Cerebellar nuclear complex (tissue), 1 donor: ENCODE measurements at regions not wholly inside any gene's neighbourhood (a gene's known extent, or its start where the extent isn't known, plus 50 kb on each side); places are given as distances from the start of the nearest gene placed in this dataset.

ENCODE experiments used
- DNase-seq, 2 experiments: peaks; one replicate each; lab custom pipeline; 2025; lab: John Stamatoyannopoulos, UW

GRCh38 chr11:92276773-92277172, 52.2 kb downstream of the FAT3 start:
- DNase-seq, result no peak

DNA sequence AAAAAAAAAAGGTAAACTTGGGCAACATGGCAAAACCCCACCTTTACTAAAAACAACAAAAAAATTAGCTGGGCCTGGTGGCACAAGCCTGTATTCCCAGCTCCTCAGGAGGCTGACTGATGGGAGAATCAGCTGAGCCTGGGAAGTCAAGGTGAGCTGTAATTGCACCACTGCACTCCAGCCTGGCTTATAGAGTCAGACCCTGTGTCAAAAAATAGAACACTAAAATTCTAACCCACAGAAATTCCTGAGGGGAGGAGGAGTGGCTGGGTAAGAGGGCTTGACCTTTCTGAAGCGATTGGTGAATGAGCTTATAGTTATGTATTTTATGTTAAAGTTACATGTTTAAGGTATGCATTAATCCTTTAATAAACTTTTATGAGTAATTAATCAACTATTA, 53.3 kb downstream of the FAT3 start:
- DNase-seq, result no peak

DNA sequence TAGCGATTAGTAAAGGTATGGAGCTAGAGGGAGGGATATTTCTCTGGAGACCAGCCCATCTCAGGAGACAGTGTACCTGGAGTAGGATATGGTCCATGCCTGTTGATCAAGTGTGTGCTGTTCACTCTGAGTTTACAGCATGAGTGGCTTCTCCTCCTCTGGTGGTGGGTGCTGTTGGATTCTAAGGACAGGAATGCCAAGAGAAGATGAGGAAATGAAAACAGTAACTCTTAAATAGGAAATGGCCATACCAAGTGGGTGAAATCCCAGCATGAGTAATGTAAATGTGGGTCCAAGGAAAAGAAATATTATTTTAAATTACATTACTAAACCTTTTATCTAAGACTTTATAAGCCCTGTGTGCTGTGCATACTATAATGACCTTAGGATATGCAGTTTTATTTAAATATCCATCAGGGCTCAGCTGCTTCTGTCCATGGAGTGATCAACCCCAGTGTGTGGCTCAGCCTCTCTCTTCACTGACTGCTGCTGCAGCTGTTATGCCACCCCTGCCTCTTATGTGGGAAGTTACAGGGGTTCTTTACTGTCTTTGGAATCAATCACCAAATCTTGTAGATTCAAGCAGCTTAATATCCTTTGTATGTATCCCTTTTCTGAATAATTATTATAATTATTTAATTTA, 54.3 kb downstream of the FAT3 start:
- DNase-seq, result no peak

DNA sequence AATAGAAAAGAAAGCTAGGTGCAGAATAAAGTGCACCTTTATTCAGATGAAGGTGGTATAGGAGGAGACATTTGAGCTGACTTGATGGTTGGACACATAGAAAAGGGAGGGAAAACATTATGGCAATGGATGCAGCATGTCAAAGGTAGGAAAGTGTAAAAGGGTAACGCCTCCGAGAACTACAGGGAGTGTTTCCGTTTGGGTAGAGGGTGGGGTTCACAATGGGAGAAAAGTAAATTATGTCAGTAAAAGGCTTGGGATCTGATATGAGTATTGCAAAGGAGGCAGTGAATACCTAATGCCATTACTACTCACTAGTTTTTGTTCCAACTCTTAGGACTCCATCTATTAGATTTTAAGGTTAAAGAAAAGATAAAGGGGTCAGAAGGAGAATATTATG, 59.5 kb downstream of the FAT3 start:
- no peak for DNase-seq

GRCh38 chr11:92284558-92284957, 59.9 kb downstream of the FAT3 start:
- DNase-seq, result no peak

- no peak for DNase-seq
These were observed 61.2 kb downstream of the FAT3 start for GRCh38 chr11:92285776-92286175.

- no peak for DNase-seq
These were observed 62.1 kb downstream of the FAT3 start for GRCh38 chr11:92286709-92287108.

- DNase-seq, result no peak
These were observed 70.8 kb downstream of the FAT3 start for GRCh38 chr11:92295175-92296137.

DNA sequence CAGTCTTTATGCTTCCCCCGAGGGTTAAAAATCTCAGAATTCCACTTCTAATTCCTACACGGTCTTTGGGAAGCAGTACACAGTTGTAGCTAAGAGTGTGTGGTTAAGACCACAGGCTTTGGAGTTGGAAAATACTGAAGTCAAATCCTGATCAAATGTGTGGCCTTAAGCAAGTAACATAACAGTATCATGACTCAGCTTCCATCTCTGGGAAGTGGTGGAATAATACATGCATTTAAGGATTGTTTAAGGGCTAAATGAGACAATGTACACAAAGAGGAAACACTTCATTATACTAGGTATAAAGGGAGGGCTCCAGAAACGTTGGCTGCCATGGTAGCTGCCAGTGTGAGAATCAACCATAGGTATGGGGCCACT, 71.5 kb downstream of the FAT3 start:
- no peak for DNase-seq

DNA sequence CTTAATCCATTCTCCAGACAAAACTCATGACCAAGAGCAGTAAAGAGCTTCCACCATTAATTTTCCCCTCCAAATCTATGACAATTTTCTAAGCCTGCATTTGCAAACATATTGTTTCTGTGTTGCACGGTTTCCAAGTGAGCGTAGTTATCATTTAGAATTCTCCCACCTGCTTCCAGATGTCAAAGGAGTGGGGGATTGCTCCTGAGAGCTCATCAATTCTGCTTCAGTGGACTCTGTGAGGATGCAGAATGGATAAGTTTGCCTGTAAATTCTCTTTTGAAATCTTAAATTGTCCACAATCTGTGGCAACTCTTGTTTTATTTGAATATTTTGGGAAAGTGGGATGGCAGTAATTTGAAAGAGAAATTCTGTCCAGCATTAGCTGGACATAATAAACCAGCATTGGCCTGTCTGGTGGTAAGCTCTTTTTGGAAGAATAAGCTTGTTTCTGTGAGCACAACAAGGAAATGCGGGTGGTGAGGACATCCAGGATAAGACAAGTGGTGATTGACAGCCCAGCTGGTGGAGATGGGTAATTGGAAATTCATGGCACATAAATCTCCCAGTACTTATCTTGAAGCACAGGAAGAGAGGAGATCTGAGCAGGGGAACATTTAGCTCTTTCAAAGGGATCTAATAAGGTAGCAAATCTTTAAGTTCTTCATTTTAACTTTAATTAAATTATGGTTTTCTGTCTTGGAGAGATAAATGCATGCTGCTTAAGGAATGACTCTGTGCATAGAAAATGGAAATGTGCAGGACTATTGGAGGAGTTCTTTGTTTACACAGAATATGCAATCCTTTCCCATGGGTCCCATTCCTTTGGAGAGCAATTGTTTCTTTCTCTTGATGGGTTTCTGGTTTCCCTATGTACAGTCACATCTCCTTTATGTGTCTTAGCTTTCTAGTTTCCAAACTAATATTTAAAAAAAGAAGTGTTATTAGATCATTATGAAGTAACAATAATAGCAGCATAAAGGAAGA, 73.2 kb downstream of the FAT3 start:
- no peak for DNase-seq

- no peak for DNase-seq
These were observed 76.3 kb downstream of the FAT3 start for GRCh38 chr11:92300876-92301275.

GRCh38 chr11:92302770-92303169, 78.2 kb downstream of the FAT3 start:
- DNase-seq, result no peak

GRCh38 chr11:92304271-92304670, 79.7 kb downstream of the FAT3 start:
- no peak for DNase-seq

DNA sequence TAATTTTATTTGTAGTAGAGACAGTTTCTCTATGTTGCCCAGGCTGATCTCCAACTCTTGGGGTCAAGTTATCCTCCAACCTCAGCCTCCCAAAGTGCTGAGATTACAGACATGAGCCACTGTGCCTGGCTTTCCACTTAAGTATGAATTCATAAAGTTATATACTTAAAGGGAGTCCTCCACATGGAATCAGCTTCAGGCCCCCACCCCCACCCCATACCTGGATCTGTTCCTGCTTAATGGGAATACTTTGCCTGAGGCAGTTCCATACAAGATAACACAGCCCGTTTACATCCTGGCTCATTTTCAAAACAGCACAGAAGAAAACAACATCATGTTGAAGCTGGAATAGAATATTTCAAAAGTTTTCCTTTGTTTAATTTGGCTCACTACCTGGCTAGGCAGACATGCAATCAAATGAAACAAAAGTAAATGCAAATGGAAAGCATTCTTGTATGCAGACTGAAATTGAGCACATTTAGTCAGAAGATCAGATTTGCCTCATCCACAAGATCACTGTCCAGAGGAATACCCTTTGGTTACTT, 82.4 kb downstream of the FAT3 start:
- DNase-seq, result no peak

GRCh38 chr11:92308366-92308765, 83.7 kb downstream of the FAT3 start:
- no peak for DNase-seq

- no peak for DNase-seq
These were observed 87.2 kb downstream of the FAT3 start for GRCh38 chr11:92311616-92312449.

DNA sequence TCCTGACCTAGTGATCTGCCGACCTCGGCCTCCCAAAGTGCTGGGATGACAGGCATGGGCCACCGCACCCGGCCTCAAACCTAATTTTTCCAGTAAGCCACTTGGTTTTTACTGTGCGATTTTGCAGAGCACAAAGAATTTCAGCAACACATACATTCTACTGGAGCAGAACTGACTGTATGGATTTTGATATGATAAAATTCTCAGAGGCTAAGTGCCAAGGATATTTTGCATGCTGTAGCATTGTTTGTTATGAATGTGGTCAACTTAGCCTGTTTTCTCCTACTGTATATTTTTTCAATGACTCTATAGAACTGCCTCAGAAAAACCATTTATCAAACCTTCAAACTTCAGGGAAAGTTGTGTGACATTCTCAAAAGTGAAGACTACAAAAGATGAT, 89.2 kb downstream of the FAT3 start:
- no peak for DNase-seq

DNA sequence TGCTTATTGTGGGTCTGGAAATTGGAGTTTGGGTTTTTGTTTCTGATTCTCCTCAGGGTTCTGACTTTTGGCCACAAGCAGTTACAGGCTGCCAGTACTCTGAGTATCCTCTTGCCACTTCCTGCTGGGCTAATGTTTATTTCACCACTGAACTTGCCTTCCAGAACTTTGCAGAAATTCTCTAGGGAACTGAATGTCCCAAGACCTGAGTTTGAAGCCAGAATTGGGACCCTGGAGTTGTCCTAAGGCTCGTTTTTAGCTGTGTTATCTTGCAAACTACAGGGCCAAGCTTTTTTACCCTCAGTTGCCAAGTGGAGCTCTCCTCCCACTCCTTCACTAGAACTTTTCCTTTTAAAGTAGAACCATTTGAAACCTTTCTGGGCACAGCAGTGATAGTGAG, 89.9 kb downstream of the FAT3 start:
- DNase-seq, result no peak

DNA sequence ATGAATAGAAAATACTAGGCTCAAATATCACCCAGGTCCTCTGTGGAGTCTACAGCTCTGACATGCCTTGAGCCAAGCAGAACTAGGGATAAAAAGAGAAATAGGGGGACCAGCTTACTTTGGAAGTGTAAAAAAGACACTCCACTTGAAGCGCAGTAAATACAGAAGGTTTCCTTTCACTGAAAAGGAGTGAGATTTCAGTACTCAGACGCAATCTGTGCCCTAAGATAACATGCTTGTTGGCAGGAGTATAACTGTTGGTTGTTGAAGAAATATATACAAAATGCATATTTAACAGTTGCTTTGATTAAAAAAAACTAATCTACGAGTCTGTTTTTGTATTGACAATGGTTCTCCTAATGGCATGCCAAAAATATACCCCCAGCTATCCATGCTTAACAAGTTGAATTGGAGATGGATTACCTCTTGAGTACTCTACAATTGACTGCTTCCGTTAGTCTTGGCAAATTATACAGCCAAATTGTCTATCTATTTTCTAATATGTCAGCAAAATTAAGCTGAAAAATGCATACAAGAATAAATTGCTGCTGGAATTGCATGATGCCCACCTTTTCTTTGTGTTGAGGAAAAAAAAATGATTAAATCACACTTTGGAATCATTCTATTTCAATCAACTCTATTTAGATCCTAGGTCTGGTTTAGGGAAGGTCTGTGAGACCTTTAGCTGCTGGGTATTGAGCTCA, 91.6 kb downstream of the FAT3 start:
- DNase-seq, result no peak

- DNase-seq, result no peak
These were observed 92.6 kb downstream of the FAT3 start for GRCh38 chr11:92317222-92317621.
